Smooth muscle cell (in vitro differentiated cells): ENCODE measurements at regions not wholly inside any gene's neighbourhood (a gene's known extent, or its start where the extent isn't known, plus 50 kb on each side); places are given as distances from the start of the nearest gene placed in this dataset.

ENCODE experiments used
- DNase-seq: peaks from one replicate; lab custom pipeline; 2025; ENCODE audit not compliant: unreplicated experiment; lab: John Stamatoyannopoulos, UW
- H2AFZ ChIP-seq: fragments of 200-600 bp; sonication (generic); 2 replicates; pipeline ENCODE4 v1.6.0; 2016; ENCODE audit warnings: antibody characterized with exemption, low read depth, mild to moderate bottlenecking
- H3F3A ChIP-seq: fragments of 200-600 bp; sonication (generic); 2 replicates; pipeline ENCODE4 v1.6.0; 2017; ENCODE audit warnings: antibody characterized with exemption, low read depth
- H3K27ac ChIP-seq: fragments of 200-600 bp; sonication (generic); 2 replicates; pipeline ENCODE4 v1.5.1; 2016; ENCODE audit warnings: low read depth, mild to moderate bottlenecking
- H3K27me3 ChIP-seq: fragments of 200-600 bp; sonication (generic); 2 replicates; pipeline ENCODE4 v1.6.1; 2016; ENCODE audit warnings: low read depth, mild to moderate bottlenecking
- H3K36me3 ChIP-seq: fragments of 200-600 bp; sonication (generic); 2 replicates; pipeline ENCODE4 v1.5.1; 2016; ENCODE audit warnings: low read depth
- H3K4me1 ChIP-seq: fragments of 200-600 bp; sonication (generic); 2 replicates; pipeline ENCODE4 v1.5.1; 2016; ENCODE audit warnings: low read depth
- H3K4me2 ChIP-seq: fragments of 200-600 bp; sonication (generic); 2 replicates; pipeline ENCODE4 v1.6.0; 2016; ENCODE audit warnings: mild to moderate bottlenecking
- H3K4me3 ChIP-seq: fragments of 200-600 bp; sonication (generic); 2 replicates; pipeline ENCODE4 v1.5.1; 2016; ENCODE audit warnings: mild to moderate bottlenecking
- H3K79me2 ChIP-seq: fragments of 200-600 bp; sonication (generic); 2 replicates; pipeline ENCODE4 v1.6.0; 2016; ENCODE audit warnings: low read depth, mild to moderate bottlenecking
- H3K9ac ChIP-seq: fragments of 200-600 bp; sonication (generic); 2 replicates; pipeline ENCODE4 v1.6.0; 2016; ENCODE audit warnings: low read depth
- H3K9me3 ChIP-seq: fragments of 200-600 bp; sonication (generic); replicated peaks from 2 replicates; pipeline ENCODE4 v1.5.1; 2016; ENCODE audit warnings: low read depth
- H4K20me1 ChIP-seq: fragments of 200-600 bp; sonication (generic); 2 replicates; pipeline ENCODE4 v1.6.0; 2016; ENCODE audit warnings: low read depth
- CTCF ChIP-seq: fragments of 200-600 bp; sonication (generic); IDR thresholded peaks from 2 replicates; pipeline ENCODE4 v1.5.1; 2017; ENCODE audit warnings: borderline replicate concordance, mild to moderate bottlenecking, antibody characterized with exemption; ENCODE audit not compliant: insufficient read depth, poor library complexity, severe bottlenecking
- WGBS: methylation state at CpG from one replicate; pipeline ENCODE4 v1.1.7; 2016; ENCODE audit warnings: low lambda C conversion rate; 5-methylcytosine and 5-hydroxymethylcytosine counted together

DNA sequence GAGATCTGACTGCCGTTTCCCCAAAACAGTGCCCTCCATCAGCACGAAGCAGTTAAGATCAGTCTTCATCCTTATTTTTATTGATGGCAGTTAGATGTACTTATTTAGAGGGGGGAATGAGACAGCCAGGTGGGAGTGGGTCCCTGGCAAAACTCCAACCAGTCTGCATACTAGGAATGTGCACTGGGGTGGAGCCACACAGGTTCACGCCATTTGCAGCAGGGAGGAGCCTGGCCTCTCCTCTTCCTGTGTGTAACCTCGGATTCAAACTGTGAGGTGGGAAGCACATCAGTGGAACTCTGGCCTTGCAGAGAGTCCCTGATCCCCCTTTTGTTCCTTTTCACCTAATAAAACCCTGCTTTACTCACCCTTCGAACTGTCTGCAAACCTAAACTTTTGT lies 987.7 kb upstream of the GRIA3 start:
- H3K9ac ChIP-seq: no peak overlapping the region
- H2AFZ ChIP-seq: no peak overlapping the region
- no peak for TF ChIP-seq CTCF
- no peak overlapping the region for H3K27ac ChIP-seq
- H3K79me2 ChIP-seq: no peaks in the 10 kb centered on the region
- WGBS: 72% methylated on average over 5 of the region's 5 CpGs
- no peaks in the 10 kb centered on the region for H3K9me3 ChIP-seq
- no peaks in the 10 kb centered on the region for H3K36me3 ChIP-seq
- H4K20me1 ChIP-seq: no peaks in the 10 kb centered on the region
- no peak for DNase-seq
- no peak overlapping the region for H3K4me2 ChIP-seq
- peaks cover 6% of the 10 kb centered on the region for H3K4me1 ChIP-seq
- no peak overlapping the region for H3K4me3 ChIP-seq
- no peaks in the 10 kb centered on the region for H3K27me3 ChIP-seq
- no peaks in the 10 kb centered on the region for H3F3A ChIP-seq

DNA sequence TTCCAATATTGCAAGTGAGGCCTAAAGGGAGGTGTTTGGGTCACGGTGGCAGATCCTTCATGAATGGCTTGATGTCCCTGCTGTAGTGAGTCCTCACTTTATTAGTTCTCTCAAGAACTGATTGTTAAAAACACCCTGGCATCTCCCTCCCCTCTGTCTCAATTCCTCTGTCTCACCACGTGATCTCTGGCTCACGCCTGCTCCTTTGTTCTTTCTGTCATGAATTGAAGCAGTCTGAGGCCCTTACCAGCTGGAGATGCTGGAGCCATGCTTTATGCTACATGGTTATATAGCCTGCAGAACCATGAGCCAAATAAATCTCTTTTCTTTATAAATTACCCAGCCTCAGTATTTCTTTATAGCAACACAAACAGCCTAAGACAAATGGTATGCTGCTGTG lies 980.7 kb upstream of the GRIA3 start:
- DNase-seq: no peak
- no peak overlapping the region for H3K27ac ChIP-seq
- no peaks in the 10 kb centered on the region for H3K9me3 ChIP-seq
- H3K4me2 ChIP-seq: no peak overlapping the region
- no peak overlapping the region for H3K9ac ChIP-seq
- H4K20me1 ChIP-seq: no peaks in the 10 kb centered on the region
- H3K4me1 ChIP-seq: peaks cover 4% of the 10 kb centered on the region
- TF ChIP-seq CTCF: no peak
- no peaks in the 10 kb centered on the region for H3K36me3 ChIP-seq
- H3F3A ChIP-seq: no peaks in the 10 kb centered on the region
- H2AFZ ChIP-seq: no peak overlapping the region
- no peak overlapping the region for H3K4me3 ChIP-seq
- 59% methylated on average over 3 of the region's 3 CpGs for WGBS
- H3K79me2 ChIP-seq: no peaks in the 10 kb centered on the region
- H3K27me3 ChIP-seq: no peaks in the 10 kb centered on the region

DNA sequence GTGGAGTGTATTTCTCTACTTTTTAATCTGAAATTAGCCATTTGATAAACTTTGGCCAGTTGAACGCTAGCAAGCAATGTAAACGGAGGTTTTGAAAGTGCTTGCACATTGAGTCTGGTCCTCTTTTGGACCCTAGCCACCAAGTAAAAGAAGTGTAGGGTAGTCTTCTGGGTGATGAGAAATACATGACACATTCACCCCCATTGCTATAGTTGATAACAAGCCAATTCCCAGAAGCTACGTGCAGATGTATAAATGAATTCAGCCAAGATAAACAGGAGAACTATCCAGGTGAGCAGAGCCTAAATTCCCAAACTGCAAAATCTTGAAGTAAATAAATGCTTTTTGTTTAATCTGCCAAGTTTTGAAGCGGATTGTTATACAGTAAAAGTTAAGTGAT lies 965.4 kb upstream of the GRIA3 start:
- DNase-seq: no peak
- H2AFZ ChIP-seq: no peak overlapping the region
- peaks cover 25% of the 10 kb centered on the region for H3K27me3 ChIP-seq
- H3K4me2 ChIP-seq: no peak overlapping the region
- no peak overlapping the region for H3K4me3 ChIP-seq
- no peaks in the 10 kb centered on the region for H3K9me3 ChIP-seq
- H3K9ac ChIP-seq: no peak overlapping the region
- no peak overlapping the region for H3K27ac ChIP-seq
- no peaks in the 10 kb centered on the region for H4K20me1 ChIP-seq
- H3K36me3 ChIP-seq: no peaks in the 10 kb centered on the region
- H3K79me2 ChIP-seq: no peaks in the 10 kb centered on the region
- H3K4me1 ChIP-seq: peaks cover 24% of the 10 kb centered on the region
- H3F3A ChIP-seq: no peaks in the 10 kb centered on the region
- 88% methylated on average over 4 of the region's 4 CpGs for WGBS
- no peak for TF ChIP-seq CTCF

GRCh38 chrX:122219226-122219625 lies 964.9 kb upstream of the GRIA3 start:
- H3K27me3 ChIP-seq: peaks cover 25% of the 10 kb centered on the region

More at GRCh38 chrX:122219226-122219625, 964.9 kb upstream of the GRIA3 start:
- TF ChIP-seq CTCF: no peak
- no peaks in the 10 kb centered on the region for H3K36me3 ChIP-seq
- no peak overlapping the region for H3K4me2 ChIP-seq
- no peak overlapping the region for H2AFZ ChIP-seq
- H3K9me3 ChIP-seq: no peaks in the 10 kb centered on the region
- H3K27ac ChIP-seq: no peak overlapping the region
- H3K79me2 ChIP-seq: no peaks in the 10 kb centered on the region
- no peaks in the 10 kb centered on the region for H4K20me1 ChIP-seq
- H3F3A ChIP-seq: no peaks in the 10 kb centered on the region
- DNase-seq: no peak
- 74% methylated on average over 1 of the region's 1 CpG for WGBS
- peaks cover 24% of the 10 kb centered on the region for H3K4me1 ChIP-seq
- no peak overlapping the region for H3K9ac ChIP-seq
- no peak overlapping the region for H3K4me3 ChIP-seq
